GM10266 (cell line): ENCODE measurements at regions not wholly inside any gene's neighbourhood (a gene's known extent, or its start where the extent isn't known, plus 50 kb on each side); places are given as distances from the start of the nearest gene placed in this dataset.

Experiments
- DNase-seq: peaks from one replicate; pipeline ENCODE4 v3.0.0; 2012; ENCODE audit errors: extremely low spot score
- TF ChIP-seq, protein P1 (sequence below): IDR thresholded peaks from 2 replicates; pipeline ENCODE4 v1.5.1; 2012; ENCODE audit warnings: mild to moderate bottlenecking, low read depth; ENCODE audit not compliant: control insufficient read depth, insufficient read depth; ENCODE audit errors: missing control alignments

DNA sequence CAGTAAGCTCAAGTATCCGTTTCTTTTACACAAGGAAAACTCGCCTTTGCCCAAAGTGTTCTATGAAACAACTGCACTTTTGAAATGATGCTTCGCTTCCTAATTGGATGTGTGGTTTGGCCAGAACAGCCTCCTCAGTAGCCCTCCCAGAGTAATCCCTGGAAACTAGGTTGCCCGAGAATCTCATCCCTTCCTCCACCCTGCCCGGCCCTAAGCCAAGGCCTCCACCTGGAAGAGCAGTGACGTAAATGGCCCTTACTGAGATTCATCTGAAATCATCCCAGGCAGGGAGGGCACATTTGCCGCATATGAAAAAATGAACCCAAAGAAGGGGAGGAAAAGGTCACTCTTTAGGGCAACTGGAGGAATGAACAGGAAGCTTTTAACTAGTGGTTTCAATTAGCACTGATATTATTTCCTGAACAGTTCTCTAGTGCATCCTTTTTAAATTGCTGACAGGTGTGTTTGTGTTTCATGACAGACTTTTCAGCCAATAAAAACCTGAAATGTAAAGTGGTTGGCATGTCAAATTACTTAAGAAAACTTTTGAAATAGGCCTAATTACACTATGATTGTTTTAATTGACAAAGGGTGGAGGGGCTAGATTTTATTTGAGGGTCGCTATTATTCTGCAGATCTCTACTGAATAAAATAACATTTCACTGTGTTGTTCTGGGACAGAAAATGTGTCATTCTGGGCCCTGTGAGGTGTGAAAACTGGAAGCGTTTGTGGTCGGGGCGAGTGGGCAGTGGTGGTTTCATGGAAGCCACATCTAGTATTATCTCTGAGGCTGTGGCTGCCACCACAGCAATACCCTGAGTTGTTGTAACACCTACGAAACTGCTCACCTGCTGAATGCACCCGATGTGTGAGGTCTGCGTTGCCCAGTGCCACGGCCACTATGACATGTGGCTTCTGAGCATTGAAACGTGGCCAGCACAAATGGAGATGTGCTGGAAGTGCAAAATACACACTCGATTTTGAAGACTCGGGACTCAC is 112.1 kb downstream of the ZIC5 start:
- no peak for DNase-seq
- TF ChIP-seq, protein P1, sequence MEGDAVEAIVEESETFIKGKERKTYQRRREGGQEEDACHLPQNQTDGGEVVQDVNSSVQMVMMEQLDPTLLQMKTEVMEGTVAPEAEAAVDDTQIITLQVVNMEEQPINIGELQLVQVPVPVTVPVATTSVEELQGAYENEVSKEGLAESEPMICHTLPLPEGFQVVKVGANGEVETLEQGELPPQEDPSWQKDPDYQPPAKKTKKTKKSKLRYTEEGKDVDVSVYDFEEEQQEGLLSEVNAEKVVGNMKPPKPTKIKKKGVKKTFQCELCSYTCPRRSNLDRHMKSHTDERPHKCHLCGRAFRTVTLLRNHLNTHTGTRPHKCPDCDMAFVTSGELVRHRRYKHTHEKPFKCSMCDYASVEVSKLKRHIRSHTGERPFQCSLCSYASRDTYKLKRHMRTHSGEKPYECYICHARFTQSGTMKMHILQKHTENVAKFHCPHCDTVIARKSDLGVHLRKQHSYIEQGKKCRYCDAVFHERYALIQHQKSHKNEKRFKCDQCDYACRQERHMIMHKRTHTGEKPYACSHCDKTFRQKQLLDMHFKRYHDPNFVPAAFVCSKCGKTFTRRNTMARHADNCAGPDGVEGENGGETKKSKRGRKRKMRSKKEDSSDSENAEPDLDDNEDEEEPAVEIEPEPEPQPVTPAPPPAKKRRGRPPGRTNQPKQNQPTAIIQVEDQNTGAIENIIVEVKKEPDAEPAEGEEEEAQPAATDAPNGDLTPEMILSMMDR: no peak

DNA sequence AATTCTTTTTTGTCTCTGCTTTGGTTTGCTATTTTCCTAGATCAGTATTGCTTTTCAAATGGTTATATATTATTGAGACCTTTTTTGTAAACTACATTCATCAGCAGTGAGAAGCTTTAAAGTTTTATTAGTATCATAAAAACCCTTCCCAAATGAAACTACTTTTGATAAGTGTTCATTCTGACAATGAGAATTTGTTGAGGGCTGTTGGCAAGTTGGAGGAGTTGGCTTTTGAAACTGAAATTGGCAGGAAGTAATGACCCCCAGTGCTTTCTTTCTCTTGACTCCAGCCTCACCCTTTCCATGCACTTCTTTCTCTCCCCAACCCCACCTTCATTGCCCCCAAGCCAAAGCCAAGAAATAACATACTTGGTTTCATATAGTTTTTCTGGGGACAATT is 113.8 kb downstream of the ZIC5 start:
- DNase-seq: no peak
- TF ChIP-seq, protein P1: no peak

DNA sequence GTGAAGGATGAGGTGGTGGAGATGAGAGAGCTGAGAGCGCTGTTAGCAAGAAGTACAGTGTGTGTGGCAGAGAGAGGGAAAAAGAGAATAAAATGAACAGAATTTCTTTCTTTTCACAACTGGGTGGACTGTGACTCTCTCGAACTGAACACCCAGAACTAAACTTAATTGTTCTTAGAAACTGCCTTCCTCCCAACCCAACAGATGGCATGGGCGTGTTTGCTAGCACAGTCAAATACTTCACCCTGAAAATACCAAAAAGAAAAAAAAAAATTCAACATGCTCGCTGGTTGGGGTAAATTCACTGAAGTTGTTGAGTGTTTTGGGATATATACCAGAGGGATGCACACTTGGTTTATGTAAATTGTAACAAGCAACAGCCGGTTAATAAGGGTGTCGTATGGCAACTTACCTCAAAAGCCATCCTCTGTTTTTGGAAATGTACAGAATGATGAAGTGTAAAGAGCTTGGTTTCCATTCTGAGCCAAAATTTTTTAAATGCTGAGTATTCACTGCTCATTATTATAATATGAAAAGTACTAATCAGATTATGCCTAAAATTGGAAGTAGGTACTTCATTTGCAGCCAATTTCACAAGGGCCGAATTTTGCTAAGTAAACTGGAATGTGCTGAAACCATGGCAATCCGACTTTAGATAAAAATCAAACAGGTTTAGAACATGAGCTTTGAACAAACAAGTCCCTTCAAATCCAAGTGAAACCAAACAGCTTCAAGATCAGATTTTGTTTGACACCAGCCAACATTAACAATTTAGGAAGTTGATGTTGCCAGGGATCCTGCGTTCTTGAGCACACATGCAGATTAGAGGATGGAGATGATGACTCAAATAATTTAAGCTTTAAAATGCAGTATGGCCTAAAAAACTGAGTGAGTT is 115.8 kb downstream of the ZIC5 start:
- no peak for DNase-seq
- TF ChIP-seq, protein P1: no peak

DNA sequence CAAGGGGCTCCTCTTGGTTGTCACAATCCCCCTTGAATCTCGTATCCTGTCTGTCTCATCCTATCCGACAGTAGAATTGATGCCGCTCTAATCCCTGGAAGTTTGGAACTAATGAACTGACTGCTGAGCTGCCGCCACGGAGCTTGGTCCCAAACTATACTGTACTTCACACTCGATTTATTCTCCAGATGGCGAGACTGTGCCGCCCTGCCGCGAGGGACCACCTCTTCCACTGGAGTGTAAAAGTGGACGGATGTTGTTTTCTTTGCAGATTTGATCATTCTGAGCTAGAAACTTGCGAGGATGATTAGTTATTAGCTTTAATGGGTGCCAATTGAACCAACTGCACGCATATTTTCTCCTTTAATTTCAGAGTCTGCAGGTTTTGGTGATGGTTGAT is 117.2 kb downstream of the ZIC5 start:
- TF ChIP-seq, protein P1: no peak
- DNase-seq: no peak

DNA sequence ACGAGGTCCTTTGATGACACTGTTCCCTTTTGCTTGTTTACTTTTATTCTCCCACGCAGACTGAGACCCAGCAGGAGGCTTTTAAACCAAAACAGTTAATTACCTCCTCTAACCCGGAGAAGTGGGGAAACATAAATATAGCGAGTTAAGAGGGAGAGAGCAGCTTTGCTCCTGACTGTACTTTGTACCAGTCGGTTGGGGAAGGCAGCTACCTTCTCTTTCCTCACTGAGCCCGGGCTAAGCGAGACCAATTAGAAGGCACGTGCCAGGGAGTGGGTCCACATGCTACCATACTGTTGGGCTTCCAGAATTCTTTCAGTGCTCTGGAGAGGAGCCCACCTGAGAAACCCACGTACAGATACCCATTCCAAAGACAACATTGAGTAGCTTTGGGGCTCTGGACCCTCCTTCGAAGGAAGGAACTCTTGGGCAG is 124.2 kb downstream of the ZIC5 start:
- TF ChIP-seq, protein P1: no peak
- no peak for DNase-seq

DNA sequence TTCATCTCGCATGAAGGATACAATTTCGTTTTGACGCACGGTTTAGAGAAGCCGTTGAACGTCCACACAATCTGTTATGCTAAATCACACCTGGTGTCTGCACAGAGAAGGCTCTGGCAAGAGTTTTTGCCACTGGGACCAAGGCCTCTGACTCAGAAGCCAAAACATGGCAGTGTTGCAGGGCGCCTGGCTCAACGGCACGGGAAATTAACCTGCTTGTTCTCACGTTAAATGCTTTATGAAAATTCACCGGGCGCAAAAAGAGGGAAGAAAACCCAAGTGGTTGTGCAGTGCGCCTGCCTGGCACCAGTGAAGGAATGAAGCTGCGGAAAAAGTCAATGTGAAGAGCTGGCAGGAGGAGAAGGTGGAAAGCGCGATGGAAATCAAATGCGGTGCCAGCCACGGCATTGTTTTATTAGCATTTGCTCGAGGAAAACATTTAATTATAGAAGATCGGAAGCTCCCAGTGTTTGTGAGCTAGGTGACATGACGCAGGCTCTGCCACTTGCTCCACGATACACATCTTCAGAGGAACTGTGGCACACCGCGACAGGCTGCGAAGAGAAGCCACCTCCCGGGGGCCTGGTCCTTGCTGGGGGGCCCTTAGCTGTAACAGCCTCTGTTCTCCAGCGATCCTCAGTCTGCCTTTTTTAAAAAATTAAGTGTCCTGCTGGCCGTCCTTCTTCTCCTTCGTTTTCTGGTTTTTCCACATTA is 126.2 kb downstream of the ZIC5 start:
- TF ChIP-seq, protein P1: no peak
- no peak for DNase-seq
